NOMO-1 (cell line): ENCODE measurements at regions not wholly inside any gene's neighbourhood (a gene's known extent, or its start where the extent isn't known, plus 50 kb on each side); places are given as distances from the start of the nearest gene placed in this dataset.
"Not testable (repeated sequence)": the region's sequence is repeated elsewhere in the genome, so short reads cannot be mapped to it uniquely, and the experiment has no call there.

Source experiments
- DNase-seq, 2 experiments: peaks; one replicate each; lab custom pipeline; 2025; ENCODE audit not compliant: unreplicated experiment in 2 of 2; lab: John Stamatoyannopoulos, UW

GRCh38 chr16:87108278-87108677 is 208.9 kb downstream of the C16orf95 start:
- DNase-seq = no peak

GRCh38 chr16:87108941-87109340 is 208.3 kb downstream of the C16orf95 start:
- no peak for DNase-seq

- no peak for DNase-seq
Measured at GRCh38 chr16:87114832-87115231, 202.4 kb downstream of the C16orf95 start.

- DNase-seq = no peak
Measured at GRCh38 chr16:87115646-87116045, 201.5 kb downstream of the C16orf95 start.

- no peak for DNase-seq
Measured at GRCh38 chr16:87117936-87118335, 199.3 kb downstream of the C16orf95 start.

- no peak for DNase-seq
Measured at GRCh38 chr16:87119168-87119567, 198.0 kb downstream of the C16orf95 start.

- DNase-seq = no peak
Measured at GRCh38 chr16:87119748-87120147, 197.4 kb downstream of the C16orf95 start.

GRCh38 chr16:87121816-87122215 is 195.4 kb downstream of the C16orf95 start:
- no peak for DNase-seq

- DNase-seq = no peak
Measured at GRCh38 chr16:87123356-87124001, 193.7 kb downstream of the C16orf95 start.

GRCh38 chr16:87124405-87124804 is 192.8 kb downstream of the C16orf95 start:
- not testable (repeated sequence) for DNase-seq

GRCh38 chr16:87125206-87126155 is 191.7 kb downstream of the C16orf95 start:
- DNase-seq = no peak

GRCh38 chr16:87126403-87127025 is 190.7 kb downstream of the C16orf95 start:
- no peak for DNase-seq

- no peak for DNase-seq
Measured at GRCh38 chr16:87127061-87127765, 190.0 kb downstream of the C16orf95 start.

- no peak for DNase-seq
Measured at GRCh38 chr16:87127766-87128147, 189.4 kb downstream of the C16orf95 start.

- no peak for DNase-seq
Measured at GRCh38 chr16:87129771-87130170, 187.4 kb downstream of the C16orf95 start.

GRCh38 chr16:87131061-87131995 is 185.9 kb downstream of the C16orf95 start:
- DNase-seq = no peak

GRCh38 chr16:87131996-87132345 is 185.2 kb downstream of the C16orf95 start:
- no peak for DNase-seq

GRCh38 chr16:87132361-87133014 is 184.7 kb downstream of the C16orf95 start:
- no peak for DNase-seq

GRCh38 chr16:87133112-87133850 is 183.9 kb downstream of the C16orf95 start:
- DNase-seq = no peak
